Psoas muscle (tissue), 7 donors: ENCODE measurements at regions not wholly inside any gene's neighbourhood (a gene's known extent, or its start where the extent isn't known, plus 50 kb on each side); places are given as distances from the start of the nearest gene placed in this dataset.

Experiments used
- ATAC-seq, 4 donors: fragments of 200-7000 bp; cut with Tn5 transposase; one replicate each; pipeline ENCODE4 v1.9.1; 2020; ENCODE audit warnings: moderate library complexity in 3 of 4, mild to moderate bottlenecking in 2 of 4
- DNase-seq, 2 donors: peaks; one replicate each; pipeline ENCODE4 v3.0.0-alpha.2; 2020
- H3K27ac ChIP-seq: fragments of 200-600 bp; one replicate; pipeline ENCODE4 v1.8.0; 2022
- H3K27me3 ChIP-seq, 3 donors: fragments of 200-600 bp in 1 of 3; one replicate each; pipeline versions ENCODE4 v1.6.1 to v1.8.0; 2013 to 2022; ENCODE audit warnings: low read length in 2 of 3, mild to moderate bottlenecking in 2 of 3, moderate library complexity in 1 of 3; ENCODE audit not compliant: insufficient read depth in 3 of 3
- H3K36me3 ChIP-seq, 2 donors: fragments of 200-600 bp in 1 of 2; one replicate each; pipeline versions ENCODE4 v1.6.1 to v1.8.0; 2013 to 2022; ENCODE audit warnings: low read depth in 1 of 2, mild to moderate bottlenecking in 1 of 2, moderate library complexity in 1 of 2; ENCODE audit not compliant: insufficient read depth in 1 of 2
- H3K4me1 ChIP-seq: fragments of 200-600 bp; one replicate; pipeline ENCODE4 v1.8.0; 2022
- H3K4me3 ChIP-seq: fragments of 200-600 bp; one replicate; pipeline ENCODE4 v1.8.0; 2022; ENCODE audit warnings: mild to moderate bottlenecking
- H3K9me3 ChIP-seq: fragments of 200-600 bp; one replicate; pipeline ENCODE4 v1.8.0; 2022
- CTCF ChIP-seq: fragments of 200-600 bp; IDR thresholded peaks from one replicate; pipeline ENCODE4 v1.8.0; 2022; ENCODE audit warnings: antibody characterized with exemption
- WGBS, 3 donors: extraction: QIAGEN DNeasy Blood & Tissue Kit; methylation state at CpG; one replicate each; pipeline versions ENCODE4 v1.1.6 to v1.1.7; 2013; 5-methylcytosine and 5-hydroxymethylcytosine counted together
- intact Hi-C, 2 donors: fragments of 100-400 bp; cut with DNase I; formaldehyde crosslinking; loops; one replicate each; pipeline versions ENCODE4 v1.11.0 to v1.14.2; 2022
- donor health status: healthy with polysubstance abuse.
- donor health status: DM: no; HTN: no; CAD: no; lungs with moderate emphysema.
- donor health status: Bipolar disorder and iron deficiency.
- donor health status: healthy.
- donor health status: DM: yes; HTN: yes; CAD: no.
- donor health status: DM: no; HTN: no; CAD: no.
- donor health status: DM: yes; HTN: yes; CAD: no.

GRCh38 chr2:8335801-8336200 lies 346.1 kb upstream of the ID2 start:
- 87 to 93% (median 92%) methylated on average over 8 of the region's 8 CpGs for WGBS, 3 donors
- Histone ChIP-seq H3K9me3 (no peaks in the 10 kb centered on the region), H3K27me3 (no peaks in the 10 kb centered on the region), H3K4me3 (no peak overlapping the region), H3K36me3 (no peaks in the 10 kb centered on the region), H3K27ac (no peak overlapping the region), H3K4me1 (no peaks in the 10 kb centered on the region)
- intact Hi-C loops = no loop called here
- DNase-seq (no peak), ATAC-seq (no peak)
- no peak for TF ChIP-seq CTCF

- no peak for DNase-seq
- 89 to 93% (median 92%) methylated on average over 4 of the region's 4 CpGs for WGBS, 3 donors
- H3K27ac ChIP-seq = no peak overlapping the region
- no peaks in the 10 kb centered on the region for H3K36me3 ChIP-seq
- no peaks in the 10 kb centered on the region for H3K27me3 ChIP-seq
- intact Hi-C loops = no loop called here
- H3K9me3 ChIP-seq = no peaks in the 10 kb centered on the region
- no peak overlapping the region for H3K4me3 ChIP-seq
- no peaks in the 10 kb centered on the region for H3K4me1 ChIP-seq
- no peak for ATAC-seq
- TF ChIP-seq CTCF = no peak
Observed at GRCh38 chr2:8337321-8337720, 344.5 kb upstream of the ID2 start.

GRCh38 chr2:8342407-8342806 lies 339.4 kb upstream of the ID2 start:
- H3K27ac ChIP-seq = no peak overlapping the region
- no peaks in the 10 kb centered on the region for H3K36me3 ChIP-seq
- H3K4me1 ChIP-seq = no peaks in the 10 kb centered on the region
- no peak for ATAC-seq
- no peak for TF ChIP-seq CTCF
- intact Hi-C loops = no loop called here
- H3K27me3 ChIP-seq = no peaks in the 10 kb centered on the region
- no peaks in the 10 kb centered on the region for H3K9me3 ChIP-seq
- H3K4me3 ChIP-seq = no peak overlapping the region
- DNase-seq = no peak
- whole genome bisulfite sequencing, 3 donors = 52 to 54% (median 53%) methylated on average over 3 of the region's 3 CpGs

GRCh38 chr2:8343031-8343430 lies 338.8 kb upstream of the ID2 start:
- H3K4me1 ChIP-seq = no peaks in the 10 kb centered on the region
- no peaks in the 10 kb centered on the region for H3K36me3 ChIP-seq
- no peak for TF ChIP-seq CTCF
- WGBS, 3 donors = 90 to 94% (median 92%) methylated on average over 2 of the region's 2 CpGs
- H3K27me3 ChIP-seq = no peaks in the 10 kb centered on the region
- no peaks in the 10 kb centered on the region for H3K9me3 ChIP-seq
- ATAC-seq (no peak), DNase-seq (no peak)
- H3K27ac ChIP-seq = no peak overlapping the region
- intact Hi-C loops = no loop called here
- H3K4me3 ChIP-seq = no peak overlapping the region
